H1 (cell line): ENCODE measurements at regions not wholly inside any gene's neighbourhood (a gene's known extent, or its start where the extent isn't known, plus 50 kb on each side); places are given as distances from the start of the nearest gene placed in this dataset.

Source experiments
- BCL11A ChIP-seq, 2 experiments: IDR thresholded peaks; one replicate each; pipeline ENCODE4 v1.6.1; 2011; ENCODE audit warnings: low read depth in 2 of 2, low read length in 2 of 2, mild to moderate bottlenecking in 2 of 2
- CBX5 ChIP-seq: fragments of 300-800, 300-1000 bp; sonication (generic); IDR thresholded peaks from 2 replicates; pipeline ENCODE4 v1.7.1; 2016; ENCODE audit warnings: antibody characterized with exemption, low read length, low read depth
- KDM4A ChIP-seq: IDR thresholded peaks from one replicate; pipeline ENCODE4 v1.7.1; 2012; ENCODE audit warnings: low read depth, mild to moderate bottlenecking, moderate library complexity, low read length, inconsistent platforms; ENCODE audit not compliant: severe bottlenecking
- TF ChIP-seq, protein P1 (sequence below): fragments of 300-600 bp; sonication (generic); IDR thresholded peaks from 2 replicates; pipeline ENCODE4 v1.7.1; 2012; ENCODE audit warnings: low read length, moderate library complexity, mild to moderate bottlenecking, inconsistent platforms; ENCODE audit not compliant: insufficient replicate concordance
- TF ChIP-seq, protein P2 (sequence below), 3 experiments: IDR thresholded peaks; 1 replicate in 2 of 3; 2 replicates in 1 of 3; pipeline versions ENCODE4 v1.5.1 to v1.6.1; 2011; ENCODE audit warnings: low read length in 3 of 3, mild to moderate bottlenecking in 3 of 3, inconsistent platforms in 2 of 3, low read depth in 1 of 3, moderate library complexity in 1 of 3; ENCODE audit not compliant: insufficient read depth in 1 of 3; ENCODE audit errors: control extremely low read depth in 1 of 3

DNA sequence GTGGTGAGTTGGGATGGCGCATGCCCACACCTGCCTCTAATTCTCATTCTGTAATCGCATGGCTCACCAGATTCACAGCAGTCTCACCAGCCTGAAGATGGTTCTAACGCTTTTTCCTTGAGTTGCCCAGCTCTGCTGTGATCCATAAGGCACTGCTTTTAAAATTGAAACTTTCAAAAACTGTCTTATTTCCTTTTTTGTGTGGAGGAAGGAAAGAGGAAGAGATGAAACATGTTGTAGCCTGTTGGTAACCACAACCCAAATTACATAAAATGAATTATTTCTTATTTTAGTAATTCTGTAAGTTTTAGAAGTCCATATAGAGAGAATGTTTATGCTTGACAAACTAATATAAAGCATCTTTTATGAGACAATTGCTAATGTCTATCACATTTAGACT is 165.4 kb downstream of the RBM43 start (continued):
- TF ChIP-seq, protein P1, sequence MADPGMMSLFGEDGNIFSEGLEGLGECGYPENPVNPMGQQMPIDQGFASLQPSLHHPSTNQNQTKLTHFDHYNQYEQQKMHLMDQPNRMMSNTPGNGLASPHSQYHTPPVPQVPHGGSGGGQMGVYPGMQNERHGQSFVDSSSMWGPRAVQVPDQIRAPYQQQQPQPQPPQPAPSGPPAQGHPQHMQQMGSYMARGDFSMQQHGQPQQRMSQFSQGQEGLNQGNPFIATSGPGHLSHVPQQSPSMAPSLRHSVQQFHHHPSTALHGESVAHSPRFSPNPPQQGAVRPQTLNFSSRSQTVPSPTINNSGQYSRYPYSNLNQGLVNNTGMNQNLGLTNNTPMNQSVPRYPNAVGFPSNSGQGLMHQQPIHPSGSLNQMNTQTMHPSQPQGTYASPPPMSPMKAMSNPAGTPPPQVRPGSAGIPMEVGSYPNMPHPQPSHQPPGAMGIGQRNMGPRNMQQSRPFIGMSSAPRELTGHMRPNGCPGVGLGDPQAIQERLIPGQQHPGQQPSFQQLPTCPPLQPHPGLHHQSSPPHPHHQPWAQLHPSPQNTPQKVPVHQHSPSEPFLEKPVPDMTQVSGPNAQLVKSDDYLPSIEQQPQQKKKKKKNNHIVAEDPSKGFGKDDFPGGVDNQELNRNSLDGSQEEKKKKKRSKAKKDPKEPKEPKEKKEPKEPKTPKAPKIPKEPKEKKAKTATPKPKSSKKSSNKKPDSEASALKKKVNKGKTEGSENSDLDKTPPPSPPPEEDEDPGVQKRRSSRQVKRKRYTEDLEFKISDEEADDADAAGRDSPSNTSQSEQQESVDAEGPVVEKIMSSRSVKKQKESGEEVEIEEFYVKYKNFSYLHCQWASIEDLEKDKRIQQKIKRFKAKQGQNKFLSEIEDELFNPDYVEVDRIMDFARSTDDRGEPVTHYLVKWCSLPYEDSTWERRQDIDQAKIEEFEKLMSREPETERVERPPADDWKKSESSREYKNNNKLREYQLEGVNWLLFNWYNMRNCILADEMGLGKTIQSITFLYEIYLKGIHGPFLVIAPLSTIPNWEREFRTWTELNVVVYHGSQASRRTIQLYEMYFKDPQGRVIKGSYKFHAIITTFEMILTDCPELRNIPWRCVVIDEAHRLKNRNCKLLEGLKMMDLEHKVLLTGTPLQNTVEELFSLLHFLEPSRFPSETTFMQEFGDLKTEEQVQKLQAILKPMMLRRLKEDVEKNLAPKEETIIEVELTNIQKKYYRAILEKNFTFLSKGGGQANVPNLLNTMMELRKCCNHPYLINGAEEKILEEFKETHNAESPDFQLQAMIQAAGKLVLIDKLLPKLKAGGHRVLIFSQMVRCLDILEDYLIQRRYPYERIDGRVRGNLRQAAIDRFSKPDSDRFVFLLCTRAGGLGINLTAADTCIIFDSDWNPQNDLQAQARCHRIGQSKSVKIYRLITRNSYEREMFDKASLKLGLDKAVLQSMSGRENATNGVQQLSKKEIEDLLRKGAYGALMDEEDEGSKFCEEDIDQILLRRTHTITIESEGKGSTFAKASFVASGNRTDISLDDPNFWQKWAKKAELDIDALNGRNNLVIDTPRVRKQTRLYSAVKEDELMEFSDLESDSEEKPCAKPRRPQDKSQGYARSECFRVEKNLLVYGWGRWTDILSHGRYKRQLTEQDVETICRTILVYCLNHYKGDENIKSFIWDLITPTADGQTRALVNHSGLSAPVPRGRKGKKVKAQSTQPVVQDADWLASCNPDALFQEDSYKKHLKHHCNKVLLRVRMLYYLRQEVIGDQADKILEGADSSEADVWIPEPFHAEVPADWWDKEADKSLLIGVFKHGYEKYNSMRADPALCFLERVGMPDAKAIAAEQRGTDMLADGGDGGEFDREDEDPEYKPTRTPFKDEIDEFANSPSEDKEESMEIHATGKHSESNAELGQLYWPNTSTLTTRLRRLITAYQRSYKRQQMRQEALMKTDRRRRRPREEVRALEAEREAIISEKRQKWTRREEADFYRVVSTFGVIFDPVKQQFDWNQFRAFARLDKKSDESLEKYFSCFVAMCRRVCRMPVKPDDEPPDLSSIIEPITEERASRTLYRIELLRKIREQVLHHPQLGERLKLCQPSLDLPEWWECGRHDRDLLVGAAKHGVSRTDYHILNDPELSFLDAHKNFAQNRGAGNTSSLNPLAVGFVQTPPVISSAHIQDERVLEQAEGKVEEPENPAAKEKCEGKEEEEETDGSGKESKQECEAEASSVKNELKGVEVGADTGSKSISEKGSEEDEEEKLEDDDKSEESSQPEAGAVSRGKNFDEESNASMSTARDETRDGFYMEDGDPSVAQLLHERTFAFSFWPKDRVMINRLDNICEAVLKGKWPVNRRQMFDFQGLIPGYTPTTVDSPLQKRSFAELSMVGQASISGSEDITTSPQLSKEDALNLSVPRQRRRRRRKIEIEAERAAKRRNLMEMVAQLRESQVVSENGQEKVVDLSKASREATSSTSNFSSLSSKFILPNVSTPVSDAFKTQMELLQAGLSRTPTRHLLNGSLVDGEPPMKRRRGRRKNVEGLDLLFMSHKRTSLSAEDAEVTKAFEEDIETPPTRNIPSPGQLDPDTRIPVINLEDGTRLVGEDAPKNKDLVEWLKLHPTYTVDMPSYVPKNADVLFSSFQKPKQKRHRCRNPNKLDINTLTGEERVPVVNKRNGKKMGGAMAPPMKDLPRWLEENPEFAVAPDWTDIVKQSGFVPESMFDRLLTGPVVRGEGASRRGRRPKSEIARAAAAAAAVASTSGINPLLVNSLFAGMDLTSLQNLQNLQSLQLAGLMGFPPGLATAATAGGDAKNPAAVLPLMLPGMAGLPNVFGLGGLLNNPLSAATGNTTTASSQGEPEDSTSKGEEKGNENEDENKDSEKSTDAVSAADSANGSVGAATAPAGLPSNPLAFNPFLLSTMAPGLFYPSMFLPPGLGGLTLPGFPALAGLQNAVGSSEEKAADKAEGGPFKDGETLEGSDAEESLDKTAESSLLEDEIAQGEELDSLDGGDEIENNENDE, result no peak
- TF ChIP-seq BCL11A (IDR thresholded peaks at IDR 0.05; ENCODE audit: low read depth in 2 of 2, low read length in 2 of 2), result no peak
- TF ChIP-seq KDM4A, result no peak
- TF ChIP-seq, protein P2, sequence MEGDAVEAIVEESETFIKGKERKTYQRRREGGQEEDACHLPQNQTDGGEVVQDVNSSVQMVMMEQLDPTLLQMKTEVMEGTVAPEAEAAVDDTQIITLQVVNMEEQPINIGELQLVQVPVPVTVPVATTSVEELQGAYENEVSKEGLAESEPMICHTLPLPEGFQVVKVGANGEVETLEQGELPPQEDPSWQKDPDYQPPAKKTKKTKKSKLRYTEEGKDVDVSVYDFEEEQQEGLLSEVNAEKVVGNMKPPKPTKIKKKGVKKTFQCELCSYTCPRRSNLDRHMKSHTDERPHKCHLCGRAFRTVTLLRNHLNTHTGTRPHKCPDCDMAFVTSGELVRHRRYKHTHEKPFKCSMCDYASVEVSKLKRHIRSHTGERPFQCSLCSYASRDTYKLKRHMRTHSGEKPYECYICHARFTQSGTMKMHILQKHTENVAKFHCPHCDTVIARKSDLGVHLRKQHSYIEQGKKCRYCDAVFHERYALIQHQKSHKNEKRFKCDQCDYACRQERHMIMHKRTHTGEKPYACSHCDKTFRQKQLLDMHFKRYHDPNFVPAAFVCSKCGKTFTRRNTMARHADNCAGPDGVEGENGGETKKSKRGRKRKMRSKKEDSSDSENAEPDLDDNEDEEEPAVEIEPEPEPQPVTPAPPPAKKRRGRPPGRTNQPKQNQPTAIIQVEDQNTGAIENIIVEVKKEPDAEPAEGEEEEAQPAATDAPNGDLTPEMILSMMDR (IDR thresholded peaks at IDR 0.05; ENCODE audit: control extremely low read depth in 1 of 3, insufficient read depth in 1 of 3, low read depth in 1 of 3, low read length in 3 of 3), result no peak
- no peak for TF ChIP-seq CBX5
